ENCODE measurements at regions not wholly inside any gene's neighbourhood (a gene's known extent, or its start where the extent isn't known, plus 50 kb on each side); places are given as distances from the start of the nearest gene placed in this dataset.

- 3% methylated on average over 3 of the region's 3 CpGs for WGBS (ENCODE audit: insufficient coverage, insufficient replicate concordance, low lambda C conversion rate, missing lambda C conversion rate)
- TF ChIP-seq, protein P1, sequence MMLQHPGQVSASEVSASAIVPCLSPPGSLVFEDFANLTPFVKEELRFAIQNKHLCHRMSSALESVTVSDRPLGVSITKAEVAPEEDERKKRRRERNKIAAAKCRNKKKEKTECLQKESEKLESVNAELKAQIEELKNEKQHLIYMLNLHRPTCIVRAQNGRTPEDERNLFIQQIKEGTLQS (IDR thresholded peaks at IDR 0.05; ENCODE audit: borderline replicate concordance, extremely low read depth, low read depth, low read length): no peak
- TF ChIP-seq SMAD5 (IDR thresholded peaks at IDR 0.05; ENCODE audit: low read depth) (no peak), RAD21 (IDR thresholded peaks at IDR 0.05; ENCODE audit: insufficient read depth, low read depth, low read length) (no peak), IKZF2 (IDR thresholded peaks at IDR 0.05) (no peak), BCL11A (IDR thresholded peaks at IDR 0.05; ENCODE audit: low read depth, low read length) (no peak), CHD4 (IDR thresholded peaks at IDR 0.05) (no peak), KAT2A (conservative IDR thresholded peaks at IDR 0.05; ENCODE audit: control insufficient read depth, low read depth, low read length) (no peak), BCLAF1 (IDR thresholded peaks at IDR 0.05) (no peak), IKZF1 (conservative IDR thresholded peaks at IDR 0.05) (no peak), YY1 (IDR thresholded peaks at IDR 0.05; ENCODE audit: low read depth, low read length) (no peak), REST (IDR thresholded peaks at IDR 0.05; ENCODE audit: low read depth, low read length) (no peak), NR2F1 (conservative IDR thresholded peaks at IDR 0.05) (no peak), BHLHE40 (IDR thresholded peaks at IDR 0.05; ENCODE audit: borderline replicate concordance in 1 of 2, low read depth in 2 of 2, low read length in 1 of 2) (no peak), EP300 (IDR thresholded peaks at IDR 0.05; ENCODE audit: borderline replicate concordance in 1 of 2, control insufficient read depth in 1 of 2, low read depth in 2 of 2, low read length in 2 of 2) (no peak)
- TF ChIP-seq, protein P2, sequence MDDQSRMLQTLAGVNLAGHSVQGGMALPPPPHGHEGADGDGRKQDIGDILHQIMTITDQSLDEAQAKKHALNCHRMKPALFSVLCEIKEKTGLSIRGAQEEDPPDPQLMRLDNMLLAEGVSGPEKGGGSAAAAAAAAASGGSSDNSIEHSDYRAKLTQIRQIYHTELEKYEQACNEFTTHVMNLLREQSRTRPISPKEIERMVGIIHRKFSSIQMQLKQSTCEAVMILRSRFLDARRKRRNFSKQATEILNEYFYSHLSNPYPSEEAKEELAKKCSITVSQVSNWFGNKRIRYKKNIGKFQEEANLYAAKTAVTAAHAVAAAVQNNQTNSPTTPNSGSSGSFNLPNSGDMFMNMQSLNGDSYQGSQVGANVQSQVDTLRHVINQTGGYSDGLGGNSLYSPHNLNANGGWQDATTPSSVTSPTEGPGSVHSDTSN (IDR thresholded peaks at IDR 0.05; ENCODE audit: insufficient replicate concordance, low read depth, low read length): no peak
- TF ChIP-seq, protein P3, sequence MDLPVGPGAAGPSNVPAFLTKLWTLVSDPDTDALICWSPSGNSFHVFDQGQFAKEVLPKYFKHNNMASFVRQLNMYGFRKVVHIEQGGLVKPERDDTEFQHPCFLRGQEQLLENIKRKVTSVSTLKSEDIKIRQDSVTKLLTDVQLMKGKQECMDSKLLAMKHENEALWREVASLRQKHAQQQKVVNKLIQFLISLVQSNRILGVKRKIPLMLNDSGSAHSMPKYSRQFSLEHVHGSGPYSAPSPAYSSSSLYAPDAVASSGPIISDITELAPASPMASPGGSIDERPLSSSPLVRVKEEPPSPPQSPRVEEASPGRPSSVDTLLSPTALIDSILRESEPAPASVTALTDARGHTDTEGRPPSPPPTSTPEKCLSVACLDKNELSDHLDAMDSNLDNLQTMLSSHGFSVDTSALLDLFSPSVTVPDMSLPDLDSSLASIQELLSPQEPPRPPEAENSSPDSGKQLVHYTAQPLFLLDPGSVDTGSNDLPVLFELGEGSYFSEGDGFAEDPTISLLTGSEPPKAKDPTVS (IDR thresholded peaks at IDR 0.05; ENCODE audit: low read depth, low read length): no peak
- H3K27ac ChIP-seq (ENCODE audit: control insufficient read depth, insufficient read depth): no peak overlapping the region
- CTCF ChIA-PET: no interaction called here
- FAIRE-seq: no peak
- intact Hi-C loops (cut with micrococcal nuclease; ENCODE audit: unreplicated experiment) (no loop called here), in situ Hi-C loops (cut with MboI) (no loop called here)
- no peak overlapping the region for H3K4me3 ChIP-seq
- H3K4me2 ChIP-seq (ENCODE audit: control insufficient read depth, insufficient read depth): no peak overlapping the region
- POLR2A ChIA-PET: no interaction called here
- no peaks in the 10 kb centered on the region for H3K4me1 ChIP-seq (ENCODE audit: control insufficient read depth, insufficient read depth, low read length)
- no peaks in the 10 kb centered on the region for H3K27me3 ChIP-seq (replicated peaks in 1 of 2; ENCODE audit: control insufficient read depth in 2 of 2, insufficient read depth in 2 of 2, low read length in 1 of 2)
- no peak for ATAC-seq
- no peak overlapping the region for H3K9ac ChIP-seq (ENCODE audit: control insufficient read depth, insufficient read depth, low read length)
- RAD21 ChIA-PET (ENCODE audit: unreplicated experiment): no interaction called here
- no peak for DNase-seq (ENCODE audit: low read depth, low spot score)
- H3K79me2 ChIP-seq (ENCODE audit: control insufficient read depth, insufficient read depth, low read length): no peaks in the 10 kb centered on the region
- SMC1A ChIA-PET (ENCODE audit: uncharacterized antibody, unreplicated experiment): no interaction called here
- H3K9me3 ChIP-seq (replicated peaks; ENCODE audit: control insufficient read depth, insufficient read depth, low read length): no peaks in the 10 kb centered on the region; the same call in 2 of the 3 replicates
- no TSS peak for BruUV-seq (replicated peaks)
- H4K20me1 ChIP-seq (ENCODE audit: control insufficient read depth, insufficient read depth): no peaks in the 10 kb centered on the region
- H3K36me3 ChIP-seq (ENCODE audit: control insufficient read depth in 2 of 2, insufficient read depth in 2 of 2, low read length in 1 of 2): no peaks in the 10 kb centered on the region
- no peak overlapping the region for H2AFZ ChIP-seq (ENCODE audit: control insufficient read depth, low read depth, low read length)
These were observed 508.4 kb downstream of the TFEC start for GRCh38 chr7:115522174-115522573.
